ENCODE measurements at regions not wholly inside any gene's neighbourhood (a gene's known extent, or its start where the extent isn't known, plus 50 kb on each side); places are given as distances from the start of the nearest gene placed in this dataset.

DNA sequence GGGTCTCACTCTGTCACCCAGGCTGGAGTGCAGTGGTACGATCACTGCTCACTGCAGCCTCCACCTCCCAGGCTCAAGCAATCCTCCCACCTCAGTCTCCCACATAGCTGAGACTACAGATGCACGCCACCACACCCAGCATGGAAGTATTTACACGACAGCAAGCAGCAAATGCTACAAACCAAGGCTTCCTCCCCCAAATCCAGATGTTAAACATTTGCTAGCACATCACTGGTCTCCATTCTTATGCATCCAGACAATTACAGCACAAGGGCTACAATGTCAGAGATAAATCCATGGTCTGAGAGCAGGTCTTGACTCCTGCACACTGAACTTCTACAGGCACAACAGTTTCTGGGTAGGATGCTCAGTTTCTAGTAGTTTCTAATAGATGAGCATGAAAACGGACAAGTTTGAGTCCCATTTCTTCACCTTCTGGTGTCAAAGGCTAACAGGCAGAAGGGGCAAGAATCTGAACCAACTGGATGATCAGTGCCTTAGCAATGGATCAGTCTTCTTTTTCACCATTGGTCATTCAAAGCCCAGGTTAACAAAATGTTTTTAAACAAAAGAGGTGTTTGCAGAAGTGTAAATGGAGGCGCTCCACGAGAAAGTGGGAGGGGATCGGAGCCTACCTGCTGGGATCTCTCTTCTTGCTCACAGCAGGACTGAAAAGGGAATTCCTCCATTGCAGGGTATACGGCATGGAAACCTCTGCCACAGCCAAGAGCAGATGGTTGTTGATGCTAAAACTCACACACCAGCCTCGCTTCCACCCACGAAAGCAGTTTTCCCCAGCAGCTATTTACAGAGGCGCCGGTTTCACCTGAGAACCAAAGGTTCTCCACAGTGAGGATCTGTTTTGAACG is 135.0 kb upstream of the ARL4C start:
- no peak for DNase-seq

DNA sequence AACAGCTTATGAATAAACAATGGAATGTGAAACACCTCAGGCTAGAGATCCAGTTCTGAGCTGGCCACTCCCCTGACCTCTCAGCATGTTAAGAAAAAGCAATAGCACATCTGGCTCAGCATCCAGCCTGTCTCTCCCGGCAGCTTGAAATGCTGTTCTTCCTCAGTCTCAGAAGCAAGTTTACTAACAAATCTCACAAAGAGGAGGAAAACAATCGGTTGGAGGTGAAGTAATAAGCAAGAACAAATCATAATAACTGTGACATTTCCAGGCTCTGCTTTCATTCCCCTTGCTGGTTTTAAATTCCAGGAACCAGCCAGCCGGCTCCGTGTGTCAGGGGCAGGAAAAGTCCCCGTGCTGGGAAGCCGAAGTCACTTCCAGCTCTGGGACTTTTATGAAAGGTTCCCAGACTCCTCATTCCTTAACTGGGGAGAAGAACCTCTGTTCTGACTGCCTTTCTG is 133.9 kb upstream of the ARL4C start:
- no peak for DNase-seq

DNA sequence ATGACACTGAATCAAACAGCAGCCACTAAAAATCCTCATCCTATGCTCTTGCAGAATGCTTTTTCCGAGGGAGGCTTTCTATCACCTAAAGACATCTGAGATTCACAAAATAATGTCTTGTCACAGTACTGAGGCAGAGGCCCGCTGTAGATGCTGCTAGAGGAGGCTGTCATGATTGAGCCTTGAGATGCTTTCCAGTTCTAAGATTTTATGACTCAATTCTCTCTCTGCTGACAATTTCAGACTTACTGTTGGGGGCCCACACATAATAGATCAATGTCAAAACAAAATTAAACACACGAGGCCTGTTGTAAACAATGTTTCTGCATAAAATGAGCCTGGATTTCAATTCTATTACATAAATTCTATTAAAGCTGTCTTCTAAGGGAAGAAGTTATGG is 132.7 kb upstream of the ARL4C start:
- DNase-seq, result no peak

DNA sequence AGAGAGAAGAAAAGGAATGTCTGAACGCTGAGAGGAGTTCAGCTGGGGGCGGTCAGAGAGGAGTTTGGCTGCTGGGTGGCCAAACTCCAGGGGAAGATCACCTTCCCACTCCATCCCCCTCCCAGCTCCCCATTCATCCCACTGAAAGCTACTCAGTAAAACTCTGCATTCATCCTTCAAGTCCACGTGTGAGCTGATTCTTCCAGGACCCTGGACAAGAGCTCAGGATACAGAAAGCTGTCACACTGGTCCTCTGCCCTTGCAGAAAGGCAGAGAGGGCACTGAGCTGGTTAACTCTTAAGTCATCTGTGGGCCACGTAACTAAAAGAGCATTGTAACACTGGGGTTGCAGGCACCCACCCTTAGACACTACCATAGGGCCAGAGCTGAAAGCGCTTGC is 132.1 kb upstream of the ARL4C start:
- DNase-seq, result no peak

DNA sequence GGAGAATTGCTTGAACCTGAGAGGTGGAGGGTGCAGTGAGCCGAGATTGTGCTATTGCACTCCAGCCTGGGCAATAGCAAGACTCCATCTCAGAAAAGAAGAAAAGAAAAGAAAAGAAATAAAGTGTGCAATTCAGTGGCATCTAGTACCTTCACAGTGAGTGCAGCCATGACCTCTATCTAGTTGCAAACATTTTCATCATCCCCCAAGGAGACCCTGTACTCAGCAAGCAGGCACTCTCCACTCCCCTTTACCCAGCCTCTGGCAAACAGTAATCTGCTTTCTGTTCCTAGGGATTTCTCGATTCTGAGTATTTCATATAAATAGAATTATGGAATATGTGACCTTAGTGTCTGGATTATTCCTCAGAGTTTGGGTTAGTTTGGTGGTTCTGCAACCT is 130.4 kb upstream of the ARL4C start:
- DNase-seq, result no peak

DNA sequence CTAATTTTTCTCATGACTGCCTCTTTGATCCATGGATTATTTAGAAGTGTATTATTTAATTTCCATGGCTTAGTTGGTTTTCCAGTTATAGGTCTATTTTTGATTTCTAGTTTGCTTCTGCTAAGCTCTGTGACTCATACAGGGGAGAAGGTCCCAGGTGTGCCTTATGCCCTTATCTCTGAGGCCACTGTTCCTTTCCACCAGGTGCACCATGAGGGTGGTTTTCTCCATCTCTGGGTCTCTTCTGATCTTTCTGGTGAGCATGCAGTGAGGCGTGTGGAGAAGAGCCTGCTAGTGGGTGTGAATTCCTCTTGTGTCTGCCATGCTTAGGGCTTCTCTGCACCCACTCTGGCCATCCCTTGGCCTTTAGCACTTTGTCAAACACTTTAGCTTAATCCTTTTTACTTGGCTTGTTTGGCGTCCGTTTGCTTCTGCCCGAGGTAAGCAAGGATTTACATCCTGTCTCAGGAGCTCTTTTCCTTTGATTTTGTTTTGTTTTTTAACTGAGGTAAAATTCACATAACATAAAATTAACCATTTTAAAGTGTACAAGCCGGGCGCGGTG is 129.8 kb upstream of the ARL4C start:
- DNase-seq, result no peak

DNA sequence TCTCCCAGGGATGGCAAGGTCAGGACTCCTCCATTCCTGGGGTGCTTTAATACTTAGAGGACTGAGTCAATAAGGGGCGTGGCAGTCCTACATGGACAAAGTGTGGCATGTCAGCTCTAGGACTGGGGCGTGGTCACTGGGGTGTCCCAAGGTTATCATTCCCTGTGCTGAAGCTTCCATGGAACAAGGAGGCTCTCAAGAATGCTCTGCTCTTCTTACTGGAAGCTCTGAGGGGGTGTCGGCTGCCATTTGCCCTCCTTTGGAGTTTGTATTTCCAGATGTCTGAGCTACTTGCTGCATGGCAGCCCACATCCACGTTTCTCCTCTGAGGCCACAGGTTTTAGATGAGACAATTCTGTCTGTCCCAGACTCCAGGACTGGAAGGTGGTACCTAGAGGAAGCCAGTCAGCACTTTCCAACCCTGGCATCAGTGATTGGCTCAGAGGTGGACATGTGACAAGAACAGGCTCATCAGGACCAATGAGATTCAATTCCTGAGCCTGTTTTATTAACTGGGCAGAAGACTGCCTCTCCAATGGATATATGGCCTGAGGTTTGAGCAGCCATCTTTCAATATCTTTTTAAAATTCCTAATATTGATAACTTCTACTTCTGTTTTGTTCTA is 128.9 kb upstream of the ARL4C start:
- DNase-seq, result no peak

DNA sequence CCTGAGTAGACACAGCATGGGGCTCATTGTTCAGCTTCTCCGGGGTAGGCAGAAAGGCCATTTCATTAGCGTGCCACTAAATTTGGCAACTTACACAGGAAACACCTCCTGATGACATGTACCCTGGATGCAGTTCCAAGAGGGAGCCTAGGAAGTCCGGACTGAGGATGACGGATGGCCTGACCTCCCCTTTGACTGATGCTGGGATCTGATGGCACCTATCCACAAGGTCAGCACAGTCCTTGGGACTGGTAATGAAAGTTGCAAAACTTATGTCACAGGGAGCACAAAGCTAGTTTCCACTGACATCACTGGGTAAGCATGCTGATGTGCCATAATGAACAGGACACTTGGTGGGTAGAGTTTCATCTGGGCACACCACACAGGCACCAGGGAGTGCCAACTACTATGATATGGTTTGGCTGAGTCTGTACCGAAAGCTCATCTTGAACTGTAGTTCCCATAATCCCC is 126.7 kb upstream of the ARL4C start:
- DNase-seq, result no peak

DNA sequence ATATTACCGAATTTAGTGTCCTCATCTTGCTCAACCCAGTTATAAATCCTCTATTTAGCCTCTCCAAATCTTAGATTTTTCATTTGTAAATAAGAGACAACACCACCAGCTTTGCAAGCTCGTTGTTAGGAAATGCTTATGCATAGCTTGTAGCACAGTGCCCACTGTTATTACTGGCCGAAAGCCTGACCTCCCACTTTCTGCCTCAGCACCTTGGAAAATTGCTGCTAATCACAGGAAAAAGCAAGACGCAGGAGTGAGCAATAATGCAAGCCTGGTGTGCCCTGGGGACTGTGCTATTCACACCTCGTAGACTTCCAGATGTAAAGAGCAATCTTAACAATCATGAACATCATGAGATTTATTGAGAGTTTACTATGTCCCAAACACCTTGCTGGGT is 124.2 kb upstream of the ARL4C start:
- no peak for DNase-seq

DNA sequence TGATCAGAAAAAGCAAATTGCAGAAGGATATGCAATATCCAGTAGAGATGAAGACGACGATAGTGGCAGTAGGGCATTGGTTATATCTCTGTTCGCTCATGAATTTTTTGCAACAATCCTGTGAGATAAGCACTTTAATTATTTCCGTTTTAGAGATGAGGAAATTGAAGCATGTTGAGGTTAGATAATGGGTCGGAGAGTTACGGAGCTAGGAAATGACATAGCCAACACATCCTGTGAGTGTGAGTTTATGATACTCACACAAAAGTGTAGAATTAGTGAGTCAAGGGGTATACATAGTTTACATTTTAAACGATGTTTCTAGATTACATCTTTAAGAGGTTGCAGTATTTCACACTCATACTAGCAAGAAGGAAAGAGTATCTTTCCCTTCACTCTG is 123.1 kb upstream of the ARL4C start:
- DNase-seq, result no peak

DNA sequence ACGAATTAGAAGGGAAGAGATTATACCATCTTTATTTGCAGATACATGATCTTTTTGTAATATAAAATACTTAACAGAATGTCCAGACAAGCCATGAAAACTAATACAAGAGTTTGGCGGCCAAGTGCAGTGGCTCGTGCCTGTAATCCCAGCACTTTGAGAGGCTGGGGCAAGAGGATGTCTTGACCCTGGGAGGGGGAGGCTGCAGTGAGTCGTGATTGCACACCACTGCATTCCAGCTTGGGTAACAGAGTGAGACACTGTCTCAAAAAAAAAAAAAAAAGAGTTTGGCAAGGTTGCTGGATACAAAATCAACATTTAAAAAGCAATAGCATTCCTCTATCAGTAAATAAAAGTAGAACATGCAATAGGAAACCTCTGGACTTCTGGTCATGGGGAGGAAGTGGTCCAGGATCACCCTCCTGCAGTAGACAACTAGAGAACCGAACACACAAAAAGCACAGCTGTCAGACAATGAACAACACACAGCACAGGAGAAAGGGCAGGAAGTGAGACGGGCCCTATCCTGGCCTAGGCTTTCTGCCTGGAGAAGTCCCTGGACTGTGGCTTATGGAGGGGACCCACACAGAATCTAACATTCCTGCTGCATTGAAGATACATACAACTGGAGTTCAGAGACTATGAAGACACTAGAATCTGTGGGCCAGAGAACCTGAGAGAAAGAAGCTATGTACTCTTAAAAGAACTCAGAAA is 118.9 kb upstream of the ARL4C start:
- DNase-seq, result no peak

DNA sequence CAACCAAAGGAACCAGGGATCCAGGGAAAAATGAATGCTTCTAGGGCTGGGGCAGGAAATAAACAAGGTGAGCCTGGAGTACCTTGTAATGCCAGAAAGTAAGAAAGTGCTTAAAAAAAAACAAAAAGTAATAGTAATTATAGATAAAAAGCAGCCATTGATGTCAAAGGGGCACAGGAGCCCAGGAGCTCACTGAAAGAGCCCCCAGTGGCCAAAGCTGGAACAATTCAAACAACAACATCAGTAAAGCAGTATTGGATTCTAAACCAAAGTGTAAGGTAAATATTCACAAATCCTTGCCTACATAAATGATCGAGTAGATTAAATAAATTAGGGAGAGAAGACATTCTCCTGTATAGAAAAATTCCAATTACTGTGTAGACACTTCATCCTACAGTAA is 114.3 kb upstream of the ARL4C start:
- no peak for DNase-seq

DNA sequence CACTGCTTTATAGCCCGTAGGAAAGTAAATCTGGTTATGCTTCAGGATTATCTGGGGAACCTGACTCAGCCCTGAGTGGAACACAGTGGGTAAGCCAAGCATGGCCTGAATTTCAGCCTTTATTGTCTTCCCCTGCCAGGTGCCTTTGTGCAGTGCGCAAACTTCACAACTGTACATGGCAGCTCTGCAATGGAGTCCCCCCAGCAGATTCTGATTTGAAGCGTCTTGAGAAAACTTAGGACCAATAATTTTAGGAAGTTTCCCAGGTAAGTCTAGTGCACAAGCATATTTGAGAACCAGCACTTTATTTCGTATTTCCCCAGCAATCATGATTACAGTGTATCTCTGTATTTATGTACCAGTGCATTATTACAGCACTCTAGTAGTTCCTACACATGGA is 112.1 kb upstream of the ARL4C start:
- no peak for DNase-seq

DNA sequence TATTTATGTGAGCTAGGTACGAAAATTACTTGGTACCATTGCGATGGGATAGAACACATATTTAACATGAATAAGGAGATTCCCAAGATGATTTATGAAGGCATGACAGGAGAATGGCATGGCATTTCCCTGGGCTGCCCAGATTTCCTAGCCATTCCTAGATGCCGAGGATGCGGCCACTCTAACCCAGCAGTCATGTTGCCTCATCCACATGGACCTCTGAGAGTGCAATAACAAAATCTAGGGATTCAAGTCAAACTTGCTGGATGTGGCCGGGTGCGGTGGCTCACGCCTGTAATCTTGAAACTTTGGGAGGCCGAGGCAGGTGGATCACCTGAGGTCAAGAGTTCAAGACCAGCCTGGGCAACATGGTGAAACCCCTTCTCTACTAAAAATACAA is 110.8 kb upstream of the ARL4C start:
- no peak for DNase-seq

DNA sequence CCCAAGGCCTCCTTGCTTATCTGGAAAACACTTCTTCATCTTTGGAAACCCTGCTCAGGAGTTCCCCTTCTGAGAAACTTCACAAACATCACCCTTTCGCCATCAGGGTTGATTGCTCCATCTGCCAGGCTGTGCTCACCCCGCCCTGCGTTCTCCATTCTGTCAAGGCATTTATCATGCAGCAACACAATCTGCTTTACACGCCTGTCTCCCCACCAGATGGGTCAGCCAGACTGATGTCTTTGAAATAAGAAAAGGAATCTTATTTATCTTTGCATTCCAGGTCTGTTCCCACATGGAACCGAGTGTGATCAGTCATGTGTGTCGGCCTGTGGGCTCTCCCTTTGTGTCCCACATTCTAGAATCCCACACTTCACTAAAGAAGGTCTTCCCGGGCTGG is 110.0 kb upstream of the ARL4C start:
- DNase-seq, result no peak

DNA sequence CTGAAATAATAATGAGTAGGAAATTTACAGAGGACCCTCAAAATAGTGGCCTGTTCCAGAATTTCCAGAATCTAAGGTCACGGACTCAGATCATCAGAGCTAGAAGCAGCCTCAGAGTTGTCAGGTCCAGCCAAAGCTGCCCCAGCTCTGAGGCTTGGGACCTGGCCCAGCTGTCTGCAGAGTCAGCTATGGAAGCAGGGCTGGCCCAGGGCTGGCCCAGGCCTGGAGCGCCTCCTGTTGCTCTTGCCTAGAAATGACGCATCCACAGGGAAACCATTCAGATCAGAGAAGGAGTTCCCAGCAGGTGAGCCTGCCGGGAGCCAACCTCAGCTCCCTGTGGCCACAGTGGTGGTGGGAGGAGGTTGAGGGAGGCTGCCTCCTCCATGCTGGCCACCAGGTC is 106.7 kb upstream of the ARL4C start:
- no peak for DNase-seq

DNA sequence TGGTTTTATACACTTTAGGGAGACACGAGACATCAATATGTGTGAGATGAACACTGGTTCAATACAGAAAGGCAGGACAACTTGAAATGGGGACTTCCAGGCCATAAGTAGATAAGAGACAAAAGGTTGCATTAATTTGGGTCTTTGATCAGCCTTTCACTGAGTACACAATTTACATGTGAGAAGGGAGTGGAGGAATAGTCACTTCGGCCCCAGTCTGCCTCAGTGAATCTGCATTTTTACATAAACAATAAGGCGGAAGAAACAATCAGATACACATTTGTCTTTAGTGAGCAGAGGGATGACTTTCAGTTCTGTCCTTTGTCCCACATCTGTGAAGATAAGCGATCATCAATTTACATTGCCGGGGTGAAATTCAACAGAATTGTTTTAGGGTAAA is 104.3 kb upstream of the ARL4C start:
- DNase-seq, result no peak

DNA sequence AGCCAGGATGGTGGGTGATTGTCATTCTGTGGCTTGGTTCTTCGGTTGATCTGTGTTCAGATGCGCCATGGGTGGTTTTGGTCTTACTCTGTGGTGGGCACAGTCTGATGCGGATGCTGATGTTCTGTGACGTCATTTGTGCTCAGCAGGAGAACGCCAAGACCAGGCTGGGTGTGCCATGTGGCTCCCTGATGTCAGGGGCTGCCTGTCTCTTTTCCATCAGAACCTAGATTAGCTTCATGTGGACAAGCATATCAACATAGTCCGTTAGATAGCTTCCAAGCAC is 100.6 kb upstream of the ARL4C start:
- DNase-seq, result no peak

DNA sequence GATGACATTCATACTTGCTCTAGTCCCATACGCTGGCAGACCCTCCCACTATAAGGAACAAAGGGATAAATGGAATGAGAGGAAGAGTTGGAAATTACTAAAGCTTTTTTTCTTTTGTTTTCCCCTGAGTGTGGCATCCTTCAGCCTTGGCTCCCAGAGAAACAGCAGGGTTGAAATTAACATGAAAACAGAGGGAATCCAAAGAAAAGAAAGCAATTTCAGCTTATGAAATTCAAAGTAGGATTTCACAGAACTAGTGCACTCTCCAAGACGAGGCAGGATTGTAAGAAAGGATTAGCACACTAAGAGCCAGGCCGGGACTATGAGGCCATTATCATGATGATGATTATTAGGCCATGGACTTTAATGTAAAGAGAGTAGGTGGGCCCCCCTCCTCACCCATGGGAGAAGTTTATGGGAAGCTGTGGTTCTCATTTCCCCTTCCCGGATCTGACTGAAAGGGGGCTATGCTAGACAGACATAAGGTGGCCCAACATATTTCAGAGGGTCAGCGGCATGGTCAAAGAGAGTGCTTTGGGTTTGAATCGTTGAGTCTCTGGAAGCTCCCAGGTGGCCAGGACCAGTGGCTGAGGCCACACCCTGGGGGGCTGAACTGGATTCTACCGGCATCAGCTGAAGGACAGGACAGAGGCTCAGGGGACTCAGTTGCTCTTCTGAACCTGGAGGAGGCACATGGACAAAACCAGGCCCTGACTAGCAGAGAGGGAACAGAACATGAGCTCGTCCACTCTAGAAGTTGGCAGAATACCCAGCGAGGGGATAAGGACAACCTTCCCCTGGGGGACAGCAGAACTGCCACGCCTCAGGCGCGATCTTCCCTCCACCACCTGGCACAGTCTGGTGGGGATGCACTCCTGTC is 100.1 kb upstream of the ARL4C start:
- DNase-seq, result no peak

DNA sequence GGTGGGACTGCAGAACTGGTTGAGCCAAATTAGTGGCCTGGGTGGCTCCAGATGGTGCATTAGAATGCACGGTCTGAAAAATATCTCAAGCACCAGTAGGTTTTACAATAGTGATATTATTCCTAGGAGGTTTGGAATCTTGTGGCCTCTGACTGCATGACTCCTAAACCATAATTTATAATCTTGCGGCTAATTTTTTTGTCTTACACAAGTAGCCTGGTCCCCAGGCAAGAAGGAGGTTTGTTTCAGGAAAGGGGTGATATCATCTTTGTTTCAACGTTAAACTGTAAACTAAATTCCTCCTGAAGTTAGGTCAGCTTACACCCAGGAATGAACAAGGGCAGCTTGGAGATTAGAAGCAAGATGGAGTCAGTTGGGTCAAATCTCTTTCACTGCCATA is 98.9 kb upstream of the ARL4C start:
- no peak for DNase-seq

DNA sequence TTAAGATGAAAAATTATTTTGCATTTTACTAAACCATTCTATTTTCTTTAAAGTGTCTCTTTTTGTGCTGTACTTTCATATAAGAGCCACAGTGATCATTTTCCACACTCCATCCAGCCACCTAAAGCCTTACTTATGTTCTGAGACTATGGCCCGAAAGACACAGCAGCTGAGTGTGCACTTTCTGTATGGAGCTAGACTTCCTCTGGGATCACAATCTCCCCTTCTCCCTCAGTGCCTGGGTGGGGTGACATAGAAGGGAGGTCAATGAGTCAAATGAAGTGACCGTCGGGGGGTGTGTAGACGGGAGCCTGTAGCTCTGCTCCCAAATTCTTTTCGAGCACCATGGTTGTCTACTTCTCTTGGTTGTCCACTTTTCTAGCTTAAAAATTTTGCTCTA is 97.8 kb upstream of the ARL4C start:
- no peak for DNase-seq

DNA sequence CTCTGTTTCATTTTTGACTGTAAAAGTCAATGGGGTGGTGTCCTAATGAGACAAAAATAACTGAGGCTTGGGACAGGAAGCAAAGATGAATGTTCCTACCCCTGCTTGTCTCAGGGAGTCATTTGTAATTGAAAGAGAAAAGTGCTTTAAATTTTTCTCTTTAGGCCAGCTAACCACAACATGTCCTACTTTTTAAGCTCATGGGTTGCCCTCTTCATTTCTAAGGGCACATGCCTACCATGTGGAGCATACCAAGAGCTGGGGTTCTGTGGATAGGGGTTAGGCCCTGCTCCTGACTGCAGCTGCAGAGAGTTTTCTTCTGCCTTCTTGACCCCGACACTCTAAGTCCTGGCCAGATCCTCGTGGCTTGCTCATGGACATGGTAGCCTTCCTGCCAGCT is 96.8 kb upstream of the ARL4C start:
- no peak for DNase-seq

DNA sequence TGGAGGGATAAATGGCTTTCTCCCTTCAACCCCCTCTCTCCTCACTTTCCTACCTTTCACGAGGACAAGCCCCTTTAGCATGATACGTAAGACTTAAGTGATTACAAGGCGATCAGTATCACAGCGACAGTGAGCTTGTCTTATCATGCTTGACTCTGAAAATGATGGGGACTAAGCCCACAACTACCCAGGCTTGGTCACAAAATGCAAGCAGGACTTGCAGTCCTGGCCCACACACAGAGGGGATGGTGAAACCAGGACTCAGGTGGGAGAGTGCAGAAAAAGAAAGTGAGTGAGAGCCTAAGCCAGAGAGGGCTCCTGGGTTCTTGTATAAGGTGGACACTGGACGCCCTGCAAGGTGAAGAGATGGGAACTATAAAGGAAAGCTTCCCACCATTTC is 95.7 kb upstream of the ARL4C start:
- no peak for DNase-seq

All from activated CD4-positive, alpha-beta T cell treated with anti-CD3 and anti-CD28 coated beads, Interleukin-2, amount 50 U/mL, for 4 hours (primary cell).